GM23338 (cell line): ENCODE measurements at regions not wholly inside any gene's neighbourhood (a gene's known extent, or its start where the extent isn't known, plus 50 kb on each side); places are given as distances from the start of the nearest gene placed in this dataset.

Experiments used
- ATAC-seq: fragments of 200-7000 bp; cut with Tn5 transposase; 3 replicates; pipeline ENCODE4 v1.9.1; 2020
- DNase-seq: peaks from one replicate; pipeline ENCODE4 v3.0.0-alpha.2; 2015; ENCODE audit warnings: low spot score
- H2AFZ ChIP-seq: fragments of 200-600 bp; sonication (generic); 2 replicates; pipeline ENCODE4 v1.8.0; 2016; ENCODE audit warnings: antibody characterized with exemption, mild to moderate bottlenecking, moderate library complexity
- H3F3A ChIP-seq: fragments of 200-600 bp; sonication (generic); replicated peaks from 2 replicates; pipeline ENCODE4 v1.8.0; 2017; ENCODE audit warnings: antibody characterized with exemption, mixed run types, low read depth
- H3K27ac ChIP-seq: fragments of 200-600 bp; sonication (generic); 2 replicates; pipeline ENCODE4 v1.6.1; 2016; ENCODE audit warnings: low read depth
- H3K27me3 ChIP-seq: fragments of 200-600 bp; sonication (generic); 2 replicates; pipeline ENCODE4 v1.8.0; 2016; ENCODE audit warnings: mild to moderate bottlenecking, mixed run types, moderate library complexity; ENCODE audit not compliant: insufficient read depth
- H3K36me3 ChIP-seq: fragments of 200-600 bp; sonication (generic); 2 replicates; pipeline ENCODE4 v1.8.0; 2016; ENCODE audit warnings: mild to moderate bottlenecking; ENCODE audit not compliant: insufficient read depth
- H3K4me1 ChIP-seq: fragments of 200-600 bp; sonication (generic); 2 replicates; pipeline ENCODE4 v1.8.0; 2016; ENCODE audit warnings: mild to moderate bottlenecking, moderate library complexity; ENCODE audit not compliant: insufficient read depth
- H3K4me2 ChIP-seq: fragments of 200-600 bp; sonication (generic); 2 replicates; pipeline ENCODE4 v1.7.1; 2017; ENCODE audit warnings: mixed run types
- H3K4me3 ChIP-seq: fragments of 200-600 bp; sonication (generic); 2 replicates; pipeline ENCODE4 v1.6.1; 2016; ENCODE audit warnings: mixed run types
- H3K79me2 ChIP-seq: fragments of 200-600 bp; sonication (generic); replicated peaks from 2 replicates; pipeline ENCODE4 v1.8.0; 2017; ENCODE audit warnings: mild to moderate bottlenecking; ENCODE audit not compliant: insufficient read depth
- H3K9me2 ChIP-seq: fragments of 200-600 bp; sonication (generic); 2 replicates; pipeline ENCODE4 v1.8.0; 2017; ENCODE audit not compliant: insufficient read depth
- H4K20me1 ChIP-seq: fragments of 200-600 bp; sonication (generic); replicated peaks from 2 replicates; pipeline ENCODE4 v1.8.0; 2017; ENCODE audit warnings: mild to moderate bottlenecking; ENCODE audit not compliant: insufficient read depth
- H3K27ac Mint-ChIP-seq: 2 replicates; pipeline ENCODE4 v1.8.0; 2020; ENCODE audit warnings: inconsistent platforms, mild to moderate bottlenecking, moderate library complexity, mixed read lengths
- H3K27me3 Mint-ChIP-seq: 3 replicates; pipeline ENCODE4 v1.8.0; 2022; ENCODE audit warnings: low read depth, mild to moderate bottlenecking, moderate library complexity, mixed read lengths, inconsistent platforms; ENCODE audit not compliant: insufficient read depth, poor library complexity
- H3K36me3 Mint-ChIP-seq: 3 replicates; pipeline ENCODE4 v1.8.0; 2021; ENCODE audit warnings: low read depth, mild to moderate bottlenecking, inconsistent platforms, moderate library complexity, mixed read lengths
- H3K4me1 Mint-ChIP-seq: 3 replicates; pipeline ENCODE4 v1.8.0; 2020; ENCODE audit warnings: mild to moderate bottlenecking, inconsistent platforms, mixed read lengths
- H3K4me3 Mint-ChIP-seq: 3 replicates; pipeline ENCODE4 v1.8.0; 2021; ENCODE audit warnings: moderate library complexity, mild to moderate bottlenecking, inconsistent platforms, mixed read lengths
- H3K9me3 Mint-ChIP-seq: 3 replicates; pipeline ENCODE4 v1.8.0; 2020; ENCODE audit warnings: moderate library complexity, mild to moderate bottlenecking, inconsistent platforms, mixed read lengths
- CREB1 ChIP-seq: fragments of 250-450 bp; sonication (Bioruptor Pico); IDR thresholded peaks from 2 replicates; pipeline ENCODE4 v1.5.0; 2020; ENCODE audit warnings: low read depth, mild to moderate bottlenecking, moderate library complexity
- EZH2phosphoT487 ChIP-seq: fragments of 200-600 bp; sonication (generic); IDR thresholded peaks from one replicate; pipeline ENCODE4 v1.8.1; 2018; ENCODE audit warnings: antibody characterized with exemption; ENCODE audit not compliant: unreplicated experiment
- JUNB ChIP-seq: IDR thresholded peaks from one replicate; pipeline ENCODE4 v1.6.1; 2016; ENCODE audit warnings: antibody characterized with exemption; ENCODE audit not compliant: unreplicated experiment
- NANOG ChIP-seq: IDR thresholded peaks from 2 replicates; pipeline ENCODE4 v1.6.1; 2016; ENCODE audit warnings: antibody characterized with exemption, borderline replicate concordance
- STAT1 ChIP-seq: IDR thresholded peaks from one replicate; pipeline ENCODE4 v1.6.1; 2016; ENCODE audit warnings: antibody characterized with exemption; ENCODE audit not compliant: unreplicated experiment
- ZNF114 ChIP-seq: fragments of 250-450 bp; sonication (Bioruptor Pico); IDR thresholded peaks from 2 replicates; pipeline ENCODE4 v1.5.0; 2020; ENCODE audit warnings: mild to moderate bottlenecking, moderate library complexity
- ZNF331 ChIP-seq: fragments of 250-450 bp; sonication (Bioruptor Pico); IDR thresholded peaks from 2 replicates; pipeline ENCODE4 v1.5.0; 2020; ENCODE audit warnings: low read depth, mild to moderate bottlenecking, moderate library complexity
- TF ChIP-seq, protein P1 (sequence below): fragments of 250-450 bp; sonication (Bioruptor Pico); IDR thresholded peaks from 2 replicates; pipeline ENCODE4 v1.5.0; 2020; ENCODE audit warnings: mild to moderate bottlenecking, moderate library complexity

- TF ChIP-seq, protein P1, sequence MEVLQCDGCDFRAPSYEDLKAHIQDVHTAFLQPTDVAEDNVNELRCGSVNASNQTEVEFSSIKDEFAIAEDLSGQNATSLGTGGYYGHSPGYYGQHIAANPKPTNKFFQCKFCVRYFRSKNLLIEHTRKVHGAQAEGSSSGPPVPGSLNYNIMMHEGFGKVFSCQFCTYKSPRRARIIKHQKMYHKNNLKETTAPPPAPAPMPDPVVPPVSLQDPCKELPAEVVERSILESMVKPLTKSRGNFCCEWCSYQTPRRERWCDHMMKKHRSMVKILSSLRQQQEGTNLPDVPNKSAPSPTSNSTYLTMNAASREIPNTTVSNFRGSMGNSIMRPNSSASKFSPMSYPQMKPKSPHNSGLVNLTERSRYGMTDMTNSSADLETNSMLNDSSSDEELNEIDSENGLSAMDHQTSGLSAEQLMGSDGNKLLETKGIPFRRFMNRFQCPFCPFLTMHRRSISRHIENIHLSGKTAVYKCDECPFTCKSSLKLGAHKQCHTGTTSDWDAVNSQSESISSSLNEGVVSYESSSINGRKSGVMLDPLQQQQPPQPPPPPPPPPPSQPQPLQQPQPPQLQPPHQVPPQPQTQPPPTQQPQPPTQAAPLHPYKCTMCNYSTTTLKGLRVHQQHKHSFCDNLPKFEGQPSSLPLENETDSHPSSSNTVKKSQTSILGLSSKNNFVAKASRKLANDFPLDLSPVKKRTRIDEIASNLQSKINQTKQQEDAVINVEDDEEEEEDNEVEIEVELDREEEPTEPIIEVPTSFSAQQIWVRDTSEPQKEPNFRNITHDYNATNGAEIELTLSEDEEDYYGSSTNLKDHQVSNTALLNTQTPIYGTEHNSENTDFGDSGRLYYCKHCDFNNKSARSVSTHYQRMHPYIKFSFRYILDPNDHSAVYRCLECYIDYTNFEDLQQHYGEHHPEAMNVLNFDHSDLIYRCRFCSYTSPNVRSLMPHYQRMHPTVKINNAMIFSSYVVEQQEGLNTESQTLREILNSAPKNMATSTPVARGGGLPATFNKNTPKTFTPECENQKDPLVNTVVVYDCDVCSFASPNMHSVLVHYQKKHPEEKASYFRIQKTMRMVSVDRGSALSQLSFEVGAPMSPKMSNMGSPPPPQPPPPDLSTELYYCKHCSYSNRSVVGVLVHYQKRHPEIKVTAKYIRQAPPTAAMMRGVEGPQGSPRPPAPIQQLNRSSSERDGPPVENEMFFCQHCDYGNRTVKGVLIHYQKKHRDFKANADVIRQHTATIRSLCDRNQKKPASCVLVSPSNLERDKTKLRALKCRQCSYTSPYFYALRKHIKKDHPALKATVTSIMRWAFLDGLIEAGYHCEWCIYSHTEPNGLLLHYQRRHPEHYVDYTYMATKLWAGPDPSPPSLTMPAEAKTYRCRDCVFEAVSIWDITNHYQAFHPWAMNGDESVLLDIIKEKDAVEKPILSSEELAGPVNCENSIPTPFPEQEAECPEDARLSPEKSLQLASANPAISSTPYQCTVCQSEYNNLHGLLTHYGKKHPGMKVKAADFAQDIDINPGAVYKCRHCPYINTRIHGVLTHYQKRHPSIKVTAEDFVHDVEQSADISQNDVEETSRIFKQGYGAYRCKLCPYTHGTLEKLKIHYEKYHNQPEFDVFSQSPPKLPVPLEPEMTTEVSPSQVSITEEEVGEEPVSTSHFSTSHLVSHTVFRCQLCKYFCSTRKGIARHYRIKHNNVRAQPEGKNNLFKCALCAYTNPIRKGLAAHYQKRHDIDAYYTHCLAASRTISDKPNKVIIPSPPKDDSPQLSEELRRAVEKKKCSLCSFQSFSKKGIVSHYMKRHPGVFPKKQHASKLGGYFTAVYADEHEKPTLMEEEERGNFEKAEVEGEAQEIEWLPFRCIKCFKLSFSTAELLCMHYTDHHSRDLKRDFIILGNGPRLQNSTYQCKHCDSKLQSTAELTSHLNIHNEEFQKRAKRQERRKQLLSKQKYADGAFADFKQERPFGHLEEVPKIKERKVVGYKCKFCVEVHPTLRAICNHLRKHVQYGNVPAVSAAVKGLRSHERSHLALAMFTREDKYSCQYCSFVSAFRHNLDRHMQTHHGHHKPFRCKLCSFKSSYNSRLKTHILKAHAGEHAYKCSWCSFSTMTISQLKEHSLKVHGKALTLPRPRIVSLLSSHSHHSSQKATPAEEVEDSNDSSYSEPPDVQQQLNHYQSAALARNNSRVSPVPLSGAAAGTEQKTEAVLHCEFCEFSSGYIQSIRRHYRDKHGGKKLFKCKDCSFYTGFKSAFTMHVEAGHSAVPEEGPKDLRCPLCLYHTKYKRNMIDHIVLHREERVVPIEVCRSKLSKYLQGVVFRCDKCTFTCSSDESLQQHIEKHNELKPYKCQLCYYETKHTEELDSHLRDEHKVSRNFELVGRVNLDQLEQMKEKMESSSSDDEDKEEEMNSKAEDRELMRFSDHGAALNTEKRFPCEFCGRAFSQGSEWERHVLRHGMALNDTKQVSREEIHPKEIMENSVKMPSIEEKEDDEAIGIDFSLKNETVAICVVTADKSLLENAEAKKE (CRISPR knock-in tag) = no peak
- TF ChIP-seq CREB1 (CRISPR knock-in tag) (no peak), STAT1 (no peak), ZNF331 (CRISPR knock-in tag) (no peak), EZH2phosphoT487 (no peak)
Observed at GRCh38 chr6:164331026-164331425, 916.5 kb downstream of the QKI start (continued).

- H3K36me3 Mint-ChIP-seq = no peaks in the 10 kb centered on the region; the same call in 2 of the 3 replicates
- Histone ChIP-seq H3F3A (no peaks in the 10 kb centered on the region), H3K9me2 (0 out of 2 replicates have a peak, but pooled peaks cover 6% of the 10 kb centered on the region), H3K4me1 (peaks cover 3% of the 10 kb centered on the region; the same call in 1 of the 2 replicates), H3K4me3 (no peak overlapping the region), H3K36me3 (no peaks in the 10 kb centered on the region), H3K4me2 (no peak overlapping the region), H3K27ac (no peak overlapping the region), H3K79me2 (no peaks in the 10 kb centered on the region), H4K20me1 (no peaks in the 10 kb centered on the region), H2AFZ (no peak overlapping the region), H3K27me3 (no peaks in the 10 kb centered on the region)
- DNase-seq (no peak), ATAC-seq (no peak)
- no peaks in the 10 kb centered on the region; the same call in 2 of the 3 replicates for H3K9me3 Mint-ChIP-seq
- no peak overlapping the region for H3K4me3 Mint-ChIP-seq
- no peaks in the 10 kb centered on the region for H3K27me3 Mint-ChIP-seq
- H3K27ac Mint-ChIP-seq = no peak overlapping the region
- H3K4me1 Mint-ChIP-seq = peaks cover 5% of the 10 kb centered on the region; the same call in 2 of the 3 replicates
- TF ChIP-seq ZNF114 (CRISPR knock-in tag) (no peak), JUNB (no peak), STAT1 (no peak), NANOG (no peak), ZNF331 (CRISPR knock-in tag) (no peak)
- TF ChIP-seq, protein P1 (CRISPR knock-in tag) = no peak
Observed at GRCh38 chr6:164325168-164325567, 910.6 kb downstream of the QKI start.
